B cell (primary cell): ENCODE measurements at regions not wholly inside any gene's neighbourhood (a gene's known extent, or its start where the extent isn't known, plus 50 kb on each side); places are given as distances from the start of the nearest gene placed in this dataset.
"Not testable (repeated sequence)": the region's sequence is repeated elsewhere in the genome, so short reads cannot be mapped to it uniquely, and the experiment has no call there.

ENCODE experiments used
- ATAC-seq: fragments of 200-7000 bp; cut with Tn5 transposase; one replicate; pipeline ENCODE4 v1.10.0; 2021; ENCODE audit warnings: low read depth, mild to moderate bottlenecking, moderate number of reproducible peaks, moderate library complexity
- CTCF ChIA-PET: fragments of 350-600 bp; sonication (Branson Sonifier 250); formaldehyde crosslinking; loops from one replicate; lab custom pipeline; 2021; ENCODE audit warnings: antibody characterized with exemption, inconsistent platforms; lab: Charles Lee
- POLR2A ChIA-PET: fragments of 350-600 bp; sonication (Branson Sonifier 250); formaldehyde crosslinking; loops from one replicate; lab custom pipeline; 2021; ENCODE audit warnings: antibody characterized with exemption; lab: Charles Lee
- DNase-seq: peaks from one replicate; pipeline ENCODE4 v3.0.0; 2013
- H2AFZ ChIP-seq: 2 replicates; pipeline ENCODE4 v1.6.1; 2012; ENCODE audit warnings: mild to moderate bottlenecking, low read depth, low read length; ENCODE audit not compliant: insufficient read depth, poor library complexity, severe bottlenecking
- H3K27ac ChIP-seq, 2 donors: 1 replicate in 1 of 2; 2 replicates in 1 of 2; pipeline ENCODE4 v1.5.1; 2012 to 2013; ENCODE audit warnings: low read length in 2 of 2, mild to moderate bottlenecking in 2 of 2, moderate library complexity in 1 of 2
- H3K27me3 ChIP-seq, 4 experiments: fragments of 200-600 bp in 1 of 4; sonication (generic) in 1 of 4; replicated peaks in 1 of 4; 1 replicate in 2 of 4; 2 replicates in 2 of 4; pipeline versions ENCODE4 v1.6.1 to v1.7.0; 2013 to 2016; ENCODE audit warnings: low read length in 3 of 4, mild to moderate bottlenecking in 2 of 4, mixed read lengths in 1 of 4, moderate library complexity in 1 of 4; ENCODE audit not compliant: insufficient read depth in 4 of 4, control insufficient read depth in 3 of 4; ENCODE audit errors: control extremely low read depth in 1 of 4
- H3K36me3 ChIP-seq, 2 experiments: replicated peaks in 1 of 2; 1 replicate in 1 of 2; 2 replicates in 1 of 2; pipeline versions ENCODE4 v1.6.1 to v1.7.1; 2013; ENCODE audit warnings: low read length in 1 of 2; ENCODE audit not compliant: insufficient read depth in 2 of 2, control insufficient read depth in 1 of 2; ENCODE audit errors: control extremely low read depth in 1 of 2, extremely low read depth in 1 of 2
- H3K4me1 ChIP-seq, 2 donors: fragments of 200-600 bp in 1 of 2; sonication (generic) in 1 of 2; 1 replicate in 1 of 2; 2 replicates in 1 of 2; pipeline versions ENCODE4 v1.5.1 to v1.6.1; 2013 to 2017; ENCODE audit warnings: low read length in 2 of 2; ENCODE audit not compliant: control insufficient read depth in 2 of 2, insufficient read depth in 2 of 2
- H3K4me2 ChIP-seq: replicated peaks from 2 replicates; pipeline ENCODE3; 2012; ENCODE audit warnings: mild to moderate bottlenecking, low read depth, low read length; ENCODE audit not compliant: poor library complexity, severe bottlenecking
- H3K4me3 ChIP-seq, 5 experiments: fragments of 200-600 bp in 1 of 5; sonication (generic) in 1 of 5; 1 replicate in 3 of 5; 2 replicates in 2 of 5; pipeline versions ENCODE4 v1.5.1 to v1.7.0; 2011 to 2016; ENCODE audit warnings: low read length in 4 of 5, mild to moderate bottlenecking in 4 of 5, low read depth in 2 of 5, control low read depth in 1 of 5, moderate library complexity in 1 of 5; ENCODE audit not compliant: insufficient read depth in 1 of 5; ENCODE audit errors: control extremely low read depth in 1 of 5, extremely low read depth in 1 of 5
- H3K79me2 ChIP-seq: fragments of 200-600 bp; sonication (generic); one replicate; pipeline ENCODE4 v1.6.0; 2016; ENCODE audit warnings: low read length; ENCODE audit not compliant: control insufficient read depth, insufficient read depth
- H3K9ac ChIP-seq: fragments of 200-600 bp; sonication (generic); 2 replicates; pipeline ENCODE4 v1.6.1; 2017; ENCODE audit warnings: mild to moderate bottlenecking, low read length, moderate library complexity
- H3K9me3 ChIP-seq, 3 donors: one replicate each; pipeline versions ENCODE4 v1.6.1 to v1.7.1; 2013; ENCODE audit warnings: low read length in 2 of 3; ENCODE audit not compliant: control insufficient read depth in 2 of 3, insufficient read depth in 1 of 3; ENCODE audit errors: control extremely low read depth in 1 of 3
- H4K20me1 ChIP-seq: 2 replicates; pipeline ENCODE4 v1.6.0; 2012; ENCODE audit warnings: mild to moderate bottlenecking, low read length; ENCODE audit not compliant: insufficient read depth, control insufficient read depth, poor library complexity, severe bottlenecking
- H3K27ac Mint-ChIP-seq: one replicate; pipeline ENCODE4 v1.8.0; 2021; ENCODE audit warnings: mixed read lengths
- H3K27me3 Mint-ChIP-seq: one replicate; pipeline ENCODE4 v1.8.0; 2021; ENCODE audit warnings: mixed read lengths
- H3K4me1 Mint-ChIP-seq: one replicate; pipeline ENCODE4 v1.8.0; 2021; ENCODE audit warnings: mixed read lengths
- H3K4me3 Mint-ChIP-seq: one replicate; pipeline ENCODE4 v1.8.0; 2021; ENCODE audit warnings: mixed read lengths
- H3K9me3 Mint-ChIP-seq: one replicate; pipeline ENCODE4 v1.8.0; 2022; ENCODE audit warnings: mixed read lengths; ENCODE audit not compliant: insufficient read depth
- EZH2 ChIP-seq: IDR thresholded peaks from 2 replicates; pipeline ENCODE4 v1.6.1; 2012; ENCODE audit warnings: borderline replicate concordance, low read depth, mild to moderate bottlenecking, moderate library complexity, low read length; ENCODE audit not compliant: insufficient read depth, poor library complexity, severe bottlenecking
- WGBS: methylation state at CpG from one replicate; pipeline ENCODE4 v1.1.5; 2013; ENCODE audit warnings: missing lambda C conversion rate; ENCODE audit not compliant: insufficient coverage; 5-methylcytosine and 5-hydroxymethylcytosine counted together
- intact Hi-C: fragments of 100-400 bp; cut with micrococcal nuclease; formaldehyde crosslinking; loops from one replicate; pipeline ENCODE4 v1.10.0; 2022
- TF ChIP-seq, protein P1 (sequence below): fragments of 200-600 bp; IDR thresholded peaks from one replicate; pipeline ENCODE4 v1.8.0; 2022; ENCODE audit warnings: antibody characterized with exemption, mild to moderate bottlenecking

DNA sequence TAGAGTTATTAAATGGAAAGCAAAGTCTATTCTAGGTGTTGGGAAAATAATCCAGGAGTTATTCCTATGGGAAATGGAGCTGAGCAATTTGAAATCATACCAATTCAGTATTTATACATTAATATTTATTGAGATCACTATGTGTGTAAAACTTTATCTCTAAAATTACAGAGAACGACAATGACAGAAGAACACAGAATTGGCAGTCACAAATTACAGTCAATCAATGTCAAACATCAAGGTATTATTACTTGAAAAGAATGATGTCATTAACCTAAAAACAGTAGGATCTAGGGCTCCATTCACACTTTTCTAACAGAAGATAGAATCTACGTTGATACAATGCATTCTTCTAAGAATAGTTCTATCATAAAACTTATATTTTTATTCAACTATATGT, 154.9 kb upstream of the GJE1 start:
- H3K27ac ChIP-seq: no peak overlapping the region
- POLR2A ChIA-PET: no interaction called here
- H3K27ac Mint-ChIP-seq: no peak overlapping the region
- no peaks in the 10 kb centered on the region for H3K27me3 Mint-ChIP-seq
- no peak overlapping the region for H3K4me2 ChIP-seq
- intact Hi-C loops: no loop called here
- H3K4me1 ChIP-seq: no peaks in the 10 kb centered on the region
- H3K9me3 ChIP-seq: no peaks in the 10 kb centered on the region
- H3K4me3 ChIP-seq: no peak overlapping the region
- DNase-seq (no peak), ATAC-seq (no peak)
- no peaks in the 10 kb centered on the region for H3K79me2 ChIP-seq
- no peak for TF ChIP-seq EZH2
- TF ChIP-seq, protein P1, sequence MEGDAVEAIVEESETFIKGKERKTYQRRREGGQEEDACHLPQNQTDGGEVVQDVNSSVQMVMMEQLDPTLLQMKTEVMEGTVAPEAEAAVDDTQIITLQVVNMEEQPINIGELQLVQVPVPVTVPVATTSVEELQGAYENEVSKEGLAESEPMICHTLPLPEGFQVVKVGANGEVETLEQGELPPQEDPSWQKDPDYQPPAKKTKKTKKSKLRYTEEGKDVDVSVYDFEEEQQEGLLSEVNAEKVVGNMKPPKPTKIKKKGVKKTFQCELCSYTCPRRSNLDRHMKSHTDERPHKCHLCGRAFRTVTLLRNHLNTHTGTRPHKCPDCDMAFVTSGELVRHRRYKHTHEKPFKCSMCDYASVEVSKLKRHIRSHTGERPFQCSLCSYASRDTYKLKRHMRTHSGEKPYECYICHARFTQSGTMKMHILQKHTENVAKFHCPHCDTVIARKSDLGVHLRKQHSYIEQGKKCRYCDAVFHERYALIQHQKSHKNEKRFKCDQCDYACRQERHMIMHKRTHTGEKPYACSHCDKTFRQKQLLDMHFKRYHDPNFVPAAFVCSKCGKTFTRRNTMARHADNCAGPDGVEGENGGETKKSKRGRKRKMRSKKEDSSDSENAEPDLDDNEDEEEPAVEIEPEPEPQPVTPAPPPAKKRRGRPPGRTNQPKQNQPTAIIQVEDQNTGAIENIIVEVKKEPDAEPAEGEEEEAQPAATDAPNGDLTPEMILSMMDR: no peak
- no peaks in the 10 kb centered on the region for H3K27me3 ChIP-seq
- WGBS: no CpG with 5 or more reads among the region's 2 CpGs
- no peaks in the 10 kb centered on the region for H4K20me1 ChIP-seq
- no peaks in the 10 kb centered on the region for H3K4me1 Mint-ChIP-seq
- no peaks in the 10 kb centered on the region for H3K36me3 ChIP-seq
- H3K9me3 Mint-ChIP-seq: no peaks in the 10 kb centered on the region
- H2AFZ ChIP-seq: no peak overlapping the region
- H3K4me3 Mint-ChIP-seq: no peak overlapping the region
- H3K9ac ChIP-seq: no peak overlapping the region
- CTCF ChIA-PET: no interaction called here

DNA sequence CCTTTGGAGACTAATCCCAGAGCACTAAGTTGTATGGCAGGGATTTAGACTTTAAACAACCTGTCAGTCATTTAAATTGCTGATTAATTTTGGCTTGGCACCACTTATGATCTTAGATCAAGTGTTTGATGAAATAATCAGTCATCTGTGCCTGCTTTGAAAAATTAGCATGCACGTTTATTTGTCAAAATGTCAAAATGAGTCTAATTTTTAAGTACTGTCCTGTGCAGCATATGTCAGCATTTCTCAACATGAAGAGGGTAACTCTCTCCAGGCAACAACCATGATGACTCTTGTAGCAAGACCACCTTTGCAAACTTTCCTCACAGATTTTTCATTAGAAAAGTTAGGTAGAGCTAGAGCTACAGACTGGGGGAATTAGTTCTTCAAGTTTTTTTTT, 155.7 kb upstream of the GJE1 start:
- no peak for TF ChIP-seq EZH2
- TF ChIP-seq, protein P1: no peak
- CTCF ChIA-PET: no interaction called here

DNA sequence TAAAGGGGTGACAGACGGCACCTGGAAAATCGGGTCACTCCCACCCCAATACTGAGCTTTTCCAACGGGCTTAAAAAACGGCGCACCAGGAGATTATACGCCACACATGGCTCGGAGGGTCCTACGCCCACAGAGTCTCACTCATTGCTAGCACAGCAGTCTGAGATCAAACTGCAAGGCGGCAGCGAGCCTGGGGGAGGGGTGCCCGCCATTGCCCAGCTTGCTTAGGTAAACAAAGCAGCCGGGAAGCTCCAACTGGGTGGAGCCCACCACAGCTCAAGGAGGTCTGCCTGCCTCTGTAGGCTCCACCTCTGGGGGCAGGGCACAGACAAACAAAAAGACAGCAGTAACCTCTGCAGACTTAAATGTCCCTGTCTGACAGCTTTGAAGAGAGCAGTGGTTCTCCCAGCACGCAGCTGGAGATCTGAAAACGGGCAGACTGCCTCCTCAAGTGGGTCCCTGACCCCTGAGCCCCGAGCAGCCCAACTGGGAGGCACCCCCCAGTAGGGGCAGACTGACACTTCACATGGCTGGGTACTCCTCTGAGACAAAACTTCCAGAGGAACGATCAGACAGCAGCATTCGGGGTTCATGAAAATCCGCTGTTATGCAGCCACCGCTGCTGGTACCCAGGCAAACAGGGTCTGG, 162.8 kb upstream of the GJE1 start:
- intact Hi-C loops, H3K27ac ChIP-seq, H2AFZ ChIP-seq, H3K4me1 Mint-ChIP-seq, DNase-seq, ATAC-seq, H3K27me3 Mint-ChIP-seq, H3K27ac Mint-ChIP-seq, CTCF ChIA-PET, H3K79me2 ChIP-seq, H3K9ac ChIP-seq, H4K20me1 ChIP-seq, H3K4me3 ChIP-seq, H3K4me2 ChIP-seq, H3K4me3 Mint-ChIP-seq, H3K9me3 ChIP-seq, H3K27me3 ChIP-seq, POLR2A ChIA-PET, H3K9me3 Mint-ChIP-seq, H3K36me3 ChIP-seq, H3K4me1 ChIP-seq: not testable (repeated sequence)
- WGBS: 91% methylated on average over 12 of the region's 19 CpGs

More for the DNA sequence above, 155.7 kb upstream of the GJE1 start:
- Histone ChIP-seq H3K4me1 (no peaks in the 10 kb centered on the region), H3K79me2 (no peaks in the 10 kb centered on the region), H3K36me3 (no peaks in the 10 kb centered on the region), H4K20me1 (no peaks in the 10 kb centered on the region), H3K9ac (no peak overlapping the region), H3K27ac (no peak overlapping the region), H3K27me3 (no peaks in the 10 kb centered on the region), H2AFZ (no peak overlapping the region), H3K9me3 (no peaks in the 10 kb centered on the region), H3K4me3 (no peak overlapping the region), H3K4me2 (no peak overlapping the region)
- ATAC-seq (no peak), DNase-seq (no peak)
- 100% methylated on average over 1 of the region's 1 CpG for WGBS
- H3K4me1 Mint-ChIP-seq: no peaks in the 10 kb centered on the region
- H3K27ac Mint-ChIP-seq: no peak overlapping the region
- H3K4me3 Mint-ChIP-seq: no peak overlapping the region
- intact Hi-C loops: no loop called here
- H3K27me3 Mint-ChIP-seq: no peaks in the 10 kb centered on the region
- no peaks in the 10 kb centered on the region for H3K9me3 Mint-ChIP-seq
- POLR2A ChIA-PET: no interaction called here
